ENCODE measurements at regions not wholly inside any gene's neighbourhood (a gene's known extent, or its start where the extent isn't known, plus 50 kb on each side); places are given as distances from the start of the nearest gene placed in this dataset.

DNA sequence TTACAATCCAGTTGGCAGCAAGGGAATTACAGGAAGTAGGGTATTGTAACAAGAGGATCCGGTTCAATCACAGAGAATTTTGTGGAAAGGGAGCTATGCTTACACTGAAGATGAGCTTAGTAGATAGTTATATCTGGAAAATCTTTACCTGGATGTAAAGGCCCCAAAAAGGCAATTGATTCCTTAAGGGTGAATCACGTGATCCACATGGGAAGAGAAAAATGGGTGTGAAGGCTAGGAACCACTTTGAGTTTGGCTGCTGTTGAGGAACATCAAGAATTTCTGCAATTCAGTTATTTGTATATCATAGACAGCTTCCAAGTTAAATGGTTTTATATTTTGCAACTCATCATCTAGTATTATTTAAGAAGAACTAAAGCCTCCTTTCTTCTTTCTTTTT, 194.0 kb upstream of the ARHGAP24 start:
- TF ChIP-seq POLR2A (IDR thresholded peaks at IDR 0.05; ENCODE audit: low read depth, low read length) (no peak), POLR2AphosphoS5 (IDR thresholded peaks at IDR 0.05; ENCODE audit: low read depth, low read length) (no peak), TAF1 (IDR thresholded peaks at IDR 0.05; ENCODE audit: borderline replicate concordance, low read depth, low read length) (no peak)

Measured in GM12892 (cell line).